GM12875 (cell line): ENCODE measurements at regions not wholly inside any gene's neighbourhood (a gene's known extent, or its start where the extent isn't known, plus 50 kb on each side); places are given as distances from the start of the nearest gene placed in this dataset.

Source experiments
- H3K4me3 ChIP-seq: one replicate; pipeline ENCODE4 v1.5.1; 2011; ENCODE audit warnings: low read depth, low read length, control low read depth
- CTCF ChIP-seq: IDR thresholded peaks from 2 replicates; pipeline ENCODE4 v1.5.1; 2011; ENCODE audit warnings: low read depth, mild to moderate bottlenecking, control low read depth, inconsistent platforms, low read length, moderate library complexity, borderline replicate concordance; ENCODE audit not compliant: insufficient read depth

GRCh38 chrX:122421434-122422121 is 762.5 kb upstream of the GRIA3 start:
- no peak overlapping the region for H3K4me3 ChIP-seq
- no peak for TF ChIP-seq CTCF

- no peak overlapping the region for H3K4me3 ChIP-seq
- TF ChIP-seq CTCF: no peak
These were observed 761.5 kb upstream of the GRIA3 start for GRCh38 chrX:122422547-122422946.

- no peak for TF ChIP-seq CTCF
- H3K4me3 ChIP-seq: no peak overlapping the region
These were observed 749.1 kb upstream of the GRIA3 start for GRCh38 chrX:122434942-122435341.

- no peak for TF ChIP-seq CTCF
- no peak overlapping the region for H3K4me3 ChIP-seq
These were observed 744.2 kb upstream of the GRIA3 start for GRCh38 chrX:122439831-122440230.

GRCh38 chrX:122440832-122441231 is 743.2 kb upstream of the GRIA3 start:
- TF ChIP-seq CTCF: no peak
- no peak overlapping the region for H3K4me3 ChIP-seq

- TF ChIP-seq CTCF: no peak
- no peak overlapping the region for H3K4me3 ChIP-seq
These were observed 742.6 kb upstream of the GRIA3 start for GRCh38 chrX:122441451-122441850.

GRCh38 chrX:122445466-122445865 is 738.6 kb upstream of the GRIA3 start:
- TF ChIP-seq CTCF: no peak
- H3K4me3 ChIP-seq: no peak overlapping the region
